Naive thymus-derived CD4-positive, alpha-beta T cell (primary cell): ENCODE measurements at regions not wholly inside any gene's neighbourhood (a gene's known extent, or its start where the extent isn't known, plus 50 kb on each side); places are given as distances from the start of the nearest gene placed in this dataset.

Experiments used
- ATAC-seq: fragments of 150-1000 bp; cut with Tn5 transposase; 2 replicates; pipeline ENCODE4 v1.10.0; 2021; ENCODE audit warnings: mild to moderate bottlenecking, moderate library complexity
- CTCF ChIA-PET: fragments of 350-600 bp; sonication (Branson Sonifier 250); formaldehyde crosslinking; loops from one replicate; lab custom pipeline; 2021; ENCODE audit warnings: antibody characterized with exemption; lab: Charles Lee
- POLR2A ChIA-PET: fragments of 350-600 bp; sonication (Branson Sonifier 250); formaldehyde crosslinking; loops from one replicate; lab custom pipeline; 2021; ENCODE audit warnings: antibody characterized with exemption, inconsistent platforms; lab: Charles Lee
- DNase-seq, 9 donors: peaks; one replicate each; pipeline versions ENCODE4 v3.0.0 to v3.0.0-alpha.2; 2020 to 2022; ENCODE audit warnings: mixed read lengths in 1 of 9
- H3K27ac ChIP-seq: one replicate; pipeline ENCODE4 v1.7.0; 2013; ENCODE audit warnings: mild to moderate bottlenecking, low read depth, low read length, moderate library complexity
- H3K27me3 ChIP-seq, 2 donors: one replicate each; pipeline ENCODE4 v1.7.0; 2013; ENCODE audit warnings: low read length in 2 of 2, mild to moderate bottlenecking in 2 of 2, moderate library complexity in 2 of 2; ENCODE audit not compliant: control insufficient read depth in 2 of 2, insufficient read depth in 2 of 2
- H3K36me3 ChIP-seq, 3 experiments: 1 replicate in 2 of 3; 2 replicates in 1 of 3; pipeline ENCODE4 v1.7.0; 2013; ENCODE audit warnings: low read length in 3 of 3, mild to moderate bottlenecking in 3 of 3, moderate library complexity in 1 of 3; ENCODE audit not compliant: insufficient read depth in 3 of 3, control insufficient read depth in 2 of 3
- H3K4me1 ChIP-seq, 2 donors: one replicate each; pipeline ENCODE4 v1.7.0; 2013; ENCODE audit warnings: low read length in 2 of 2, mild to moderate bottlenecking in 2 of 2, moderate library complexity in 1 of 2; ENCODE audit not compliant: control insufficient read depth in 2 of 2, insufficient read depth in 2 of 2
- H3K4me3 ChIP-seq: 2 replicates; pipeline ENCODE4 v1.7.0; 2013; ENCODE audit warnings: mild to moderate bottlenecking, low read length
- H3K9me3 ChIP-seq, 3 experiments: 1 replicate in 2 of 3; 2 replicates in 1 of 3; pipeline ENCODE4 v1.7.0; 2013; ENCODE audit warnings: low read length in 3 of 3; ENCODE audit not compliant: control insufficient read depth in 2 of 3
- H3K27ac Mint-ChIP-seq, 9 donors: one replicate each; pipeline ENCODE4 v1.8.0; 2020 to 2022; ENCODE audit warnings: mixed read lengths in 9 of 9, mild to moderate bottlenecking in 8 of 9, moderate library complexity in 5 of 9, inconsistent platforms in 2 of 9
- H3K27me3 Mint-ChIP-seq, 5 donors: one replicate each; pipeline ENCODE4 v1.8.0; 2021 to 2022; ENCODE audit warnings: mixed read lengths in 5 of 5, mild to moderate bottlenecking in 1 of 5
- H3K36me3 Mint-ChIP-seq, 5 donors: one replicate each; pipeline ENCODE4 v1.8.0; 2020 to 2022; ENCODE audit warnings: mixed read lengths in 5 of 5, mild to moderate bottlenecking in 3 of 5, inconsistent platforms in 1 of 5
- H3K4me1 Mint-ChIP-seq, 7 donors: one replicate each; pipeline ENCODE4 v1.8.0; 2020 to 2022; ENCODE audit warnings: mixed read lengths in 7 of 7, mild to moderate bottlenecking in 3 of 7, inconsistent platforms in 1 of 7
- H3K4me3 Mint-ChIP-seq, 10 donors: one replicate each; pipeline ENCODE4 v1.8.0; 2020 to 2022; ENCODE audit warnings: mild to moderate bottlenecking in 10 of 10, mixed read lengths in 10 of 10, moderate library complexity in 6 of 10, inconsistent platforms in 2 of 10
- H3K9me3 Mint-ChIP-seq, 11 donors: one replicate each; pipeline ENCODE4 v1.8.0; 2020 to 2022; ENCODE audit warnings: mixed read lengths in 11 of 11, mild to moderate bottlenecking in 4 of 11, inconsistent platforms in 1 of 11, moderate library complexity in 1 of 11
- intact Hi-C, 2 donors: fragments of 100-400 bp; cut with micrococcal nuclease; formaldehyde crosslinking; loops; one replicate each; pipeline ENCODE4 v1.15.1; 2023

- H3K27ac Mint-ChIP-seq: no peak overlapping the region
- DNase-seq: no peak
- intact Hi-C loops: no loop called here
- H3K36me3 Mint-ChIP-seq: no peaks in the 10 kb centered on the region
- H3K4me1 Mint-ChIP-seq: no peaks in the 10 kb centered on the region
- Histone ChIP-seq H3K36me3 (no peaks in the 10 kb centered on the region), H3K4me1 (no peaks in the 10 kb centered on the region), H3K9me3 (peaks cover 0 to 4% (median 0%) of the 10 kb centered on the region in 3 experiments), H3K4me3 (no peak overlapping the region), H3K27ac (no peak overlapping the region), H3K27me3 (no peaks in the 10 kb centered on the region)
- POLR2A ChIA-PET: no interaction called here
- H3K27me3 Mint-ChIP-seq: no peaks in the 10 kb centered on the region
- H3K9me3 Mint-ChIP-seq: peaks cover 0 to 37% (median 9%) of the 10 kb centered on the region in 11 donors
- no peak for ATAC-seq
- CTCF ChIA-PET: no interaction called here
- no peak overlapping the region for H3K4me3 Mint-ChIP-seq
Observed at GRCh38 chr2:140013545-140014203, 1233.5 kb upstream of the NXPH2 start.

GRCh38 chr2:140011287-140011686 is 1231.1 kb upstream of the NXPH2 start:
- intact Hi-C loops: no loop called here
- Mint-ChIP-seq H3K27ac (no peak overlapping the region), H3K27me3 (no peaks in the 10 kb centered on the region), H3K4me1 (no peaks in the 10 kb centered on the region), H3K4me3 (no peak overlapping the region), H3K9me3 (peaks cover 0 to 36% (median 7%) of the 10 kb centered on the region in 11 donors), H3K36me3 (no peaks in the 10 kb centered on the region)
- no peaks in the 10 kb centered on the region for H3K36me3 ChIP-seq
- ChIA-PET CTCF (no interaction called here), POLR2A (no interaction called here)
- ATAC-seq (no peak), DNase-seq (no peak)
- H3K4me1 ChIP-seq: no peaks in the 10 kb centered on the region
- no peaks in the 10 kb centered on the region for H3K27me3 ChIP-seq
- H3K27ac ChIP-seq: no peak overlapping the region
- H3K9me3 ChIP-seq: no peaks in the 10 kb centered on the region
- no peak overlapping the region for H3K4me3 ChIP-seq

GRCh38 chr2:140002110-140002509 is 1221.9 kb upstream of the NXPH2 start:
- no peak overlapping the region for H3K4me3 Mint-ChIP-seq
- CTCF ChIA-PET: no interaction called here
- Histone ChIP-seq H3K36me3 (no peaks in the 10 kb centered on the region), H3K9me3 (no peaks in the 10 kb centered on the region), H3K4me1 (no peaks in the 10 kb centered on the region), H3K27me3 (no peaks in the 10 kb centered on the region), H3K27ac (no peak overlapping the region), H3K4me3 (no peak overlapping the region)
- H3K27ac Mint-ChIP-seq: no peak overlapping the region
- no peaks in the 10 kb centered on the region for H3K36me3 Mint-ChIP-seq
- POLR2A ChIA-PET: no interaction called here
- H3K27me3 Mint-ChIP-seq: no peaks in the 10 kb centered on the region
- ATAC-seq (no peak), DNase-seq (no peak)
- no peaks in the 10 kb centered on the region for H3K4me1 Mint-ChIP-seq
- peaks cover 0 to 12% (median 6%) of the 10 kb centered on the region in 11 donors for H3K9me3 Mint-ChIP-seq
- intact Hi-C loops: no loop called here

GRCh38 chr2:139992711-139993345 is 1212.6 kb upstream of the NXPH2 start:
- Mint-ChIP-seq H3K4me3 (no peak overlapping the region), H3K36me3 (peaks cover 0 to 3% (median 0%) of the 10 kb centered on the region in 5 donors), H3K9me3 (peaks cover 0 to 19% (median 10%) of the 10 kb centered on the region in 11 donors), H3K4me1 (no peaks in the 10 kb centered on the region), H3K27me3 (no peaks in the 10 kb centered on the region), H3K27ac (no peak overlapping the region)
- Histone ChIP-seq H3K36me3 (no peaks in the 10 kb centered on the region), H3K27me3 (no peaks in the 10 kb centered on the region), H3K4me3 (no peak overlapping the region), H3K27ac (no peak overlapping the region), H3K4me1 (no peaks in the 10 kb centered on the region), H3K9me3 (no peaks in the 10 kb centered on the region)
- ChIA-PET POLR2A (no interaction called here), CTCF (no interaction called here)
- intact Hi-C loops: no loop called here
- no peak for DNase-seq
- ATAC-seq: no peak

- H3K4me1 ChIP-seq: no peaks in the 10 kb centered on the region
- ATAC-seq (peak; percentile 10), DNase-seq (no peak)
- no peaks in the 10 kb centered on the region for H3K27me3 Mint-ChIP-seq
- no peaks in the 10 kb centered on the region for H3K27me3 ChIP-seq
- H3K9me3 ChIP-seq: no peaks in the 10 kb centered on the region
- H3K9me3 Mint-ChIP-seq: peaks cover 0 to 21% (median 15%) of the 10 kb centered on the region in 11 donors
- H3K36me3 ChIP-seq: no peaks in the 10 kb centered on the region
- no peak overlapping the region for H3K4me3 Mint-ChIP-seq
- H3K4me3 ChIP-seq: no peak overlapping the region
- no peak overlapping the region for H3K27ac Mint-ChIP-seq
- no peak overlapping the region for H3K27ac ChIP-seq
- no peaks in the 10 kb centered on the region for H3K4me1 Mint-ChIP-seq
- intact Hi-C loops: no loop called here
- CTCF ChIA-PET: no interaction called here
- H3K36me3 Mint-ChIP-seq: peaks cover 0 to 3% (median 0%) of the 10 kb centered on the region in 5 donors
- POLR2A ChIA-PET: no interaction called here
Observed at GRCh38 chr2:139992078-139992477, 1211.9 kb upstream of the NXPH2 start.

GRCh38 chr2:139990646-139991335 is 1210.6 kb upstream of the NXPH2 start:
- DNase-seq (no peak), ATAC-seq (no peak)
- Mint-ChIP-seq H3K4me3 (no peak overlapping the region), H3K27ac (no peak overlapping the region), H3K9me3 (peaks cover 6 to 26% (median 15%) of the 10 kb centered on the region in 11 donors), H3K27me3 (no peaks in the 10 kb centered on the region), H3K4me1 (no peaks in the 10 kb centered on the region), H3K36me3 (peaks cover 0 to 3% (median 0%) of the 10 kb centered on the region in 5 donors)
- Histone ChIP-seq H3K4me3 (no peak overlapping the region), H3K27me3 (no peaks in the 10 kb centered on the region), H3K9me3 (no peaks in the 10 kb centered on the region), H3K27ac (no peak overlapping the region), H3K4me1 (no peaks in the 10 kb centered on the region), H3K36me3 (no peaks in the 10 kb centered on the region)
- CTCF ChIA-PET: no interaction called here
- POLR2A ChIA-PET: no interaction called here
- intact Hi-C loops: no loop called here
